DOHH2 (cell line): ENCODE measurements at regions not wholly inside any gene's neighbourhood (a gene's known extent, or its start where the extent isn't known, plus 50 kb on each side); places are given as distances from the start of the nearest gene placed in this dataset.

Experiments
- H3F3A ChIP-seq: fragments of 200-600 bp; sonication (generic), shearing (Covaris generic); 2 replicates; pipeline ENCODE4 v1.6.0; 2016; ENCODE audit warnings: antibody characterized with exemption, mild to moderate bottlenecking; ENCODE audit not compliant: control insufficient read depth, insufficient read depth
- H3K27ac ChIP-seq: fragments of 200-600 bp; sonication (generic); 2 replicates; pipeline ENCODE4 v1.5.1; 2014; ENCODE audit warnings: low read depth, mild to moderate bottlenecking, low read length, moderate library complexity
- H3K27me3 ChIP-seq: fragments of 200-600 bp; sonication (generic); 2 replicates; pipeline ENCODE4 v1.6.1; 2014; ENCODE audit warnings: mild to moderate bottlenecking, low read length, mixed read lengths; ENCODE audit not compliant: control insufficient read depth
- H3K36me3 ChIP-seq: fragments of 200-600 bp; sonication (generic); 2 replicates; pipeline ENCODE4 v1.6.1; 2014; ENCODE audit warnings: mild to moderate bottlenecking, low read length, moderate library complexity, mixed read lengths; ENCODE audit not compliant: control insufficient read depth
- H3K4me1 ChIP-seq: fragments of 200-600 bp; sonication (generic); 2 replicates; pipeline ENCODE4 v1.6.1; 2014; ENCODE audit warnings: mild to moderate bottlenecking, low read length, mixed read lengths; ENCODE audit not compliant: control insufficient read depth
- H3K4me2 ChIP-seq: fragments of 200-600 bp; sonication (generic); 2 replicates; pipeline ENCODE4 v1.6.0; 2014; ENCODE audit warnings: mild to moderate bottlenecking, low read length, moderate library complexity
- H3K4me3 ChIP-seq: fragments of 200-600 bp; sonication (generic); 2 replicates; pipeline ENCODE4 v1.5.1; 2014; ENCODE audit warnings: mild to moderate bottlenecking, low read length, mixed read lengths
- H3K79me2 ChIP-seq: fragments of 200-600 bp; sonication (generic); 2 replicates; pipeline ENCODE4 v1.6.1; 2014; ENCODE audit warnings: mild to moderate bottlenecking, low read length, mixed read lengths; ENCODE audit not compliant: control insufficient read depth
- H3K9me2 ChIP-seq: fragments of 200-600 bp; sonication (generic); replicated peaks from 2 replicates; pipeline ENCODE4 v1.6.1; 2014; ENCODE audit warnings: mild to moderate bottlenecking, low read length, mixed read lengths; ENCODE audit not compliant: control insufficient read depth
- H3K9me3 ChIP-seq: fragments of 200-600 bp; sonication (generic); 2 replicates; pipeline ENCODE4 v1.6.1; 2014; ENCODE audit warnings: antibody characterized with exemption, low read length, mixed read lengths; ENCODE audit not compliant: control insufficient read depth, insufficient read depth
- H4K20me1 ChIP-seq: fragments of 200-600 bp; sonication (generic); 2 replicates; pipeline ENCODE4 v1.6.0; 2014; ENCODE audit warnings: low read depth, mild to moderate bottlenecking, antibody characterized with exemption, low read length, moderate library complexity; ENCODE audit not compliant: control insufficient read depth, insufficient read depth
- EZH2phosphoT487 ChIP-seq: fragments of 200-600 bp; sonication (generic); IDR thresholded peaks from 2 replicates; pipeline ENCODE4 v1.6.1; 2017; ENCODE audit warnings: borderline replicate concordance, mild to moderate bottlenecking, antibody characterized with exemption, low read length, moderate library complexity, mixed read lengths
- TF ChIP-seq, protein P1 (sequence below): fragments of 200-600 bp; sonication (generic); IDR thresholded peaks from one replicate; pipeline ENCODE4 v1.5.1; 2014; ENCODE audit warnings: antibody characterized with exemption, mild to moderate bottlenecking, low read depth, low read length; ENCODE audit not compliant: poor library complexity, severe bottlenecking

DNA sequence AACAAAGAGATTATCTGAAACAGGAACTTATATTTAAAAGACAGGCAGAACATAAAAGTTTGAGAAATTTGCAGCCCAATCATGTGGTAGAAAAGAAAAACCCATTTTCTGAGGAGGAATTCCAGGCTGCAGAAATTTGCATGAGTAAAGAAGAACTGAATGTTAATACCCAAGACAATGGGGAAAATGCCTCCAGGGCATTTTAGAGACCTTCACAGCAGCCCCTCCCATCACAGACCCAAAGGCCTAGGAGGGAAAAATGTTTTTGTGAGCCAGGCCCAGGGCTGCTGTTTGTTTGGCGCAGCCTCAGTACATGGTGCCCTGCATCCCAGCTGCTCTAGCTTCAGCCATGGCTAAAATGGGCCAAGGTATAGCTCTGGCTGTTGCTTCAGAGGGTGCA lies 554.3 kb upstream of the CHRM3 start:
- Histone ChIP-seq H3K4me3 (no peak overlapping the region), H4K20me1 (no peaks in the 10 kb centered on the region), H3K79me2 (no peaks in the 10 kb centered on the region), H3K9me2 (no peaks in the 10 kb centered on the region), H3K4me2 (no peak overlapping the region), H3F3A (no peaks in the 10 kb centered on the region), H3K27ac (no peak overlapping the region), H3K36me3 (no peaks in the 10 kb centered on the region), H3K27me3 (no peaks in the 10 kb centered on the region), H3K4me1 (no peaks in the 10 kb centered on the region), H3K9me3 (no peaks in the 10 kb centered on the region)
- TF ChIP-seq, protein P1, sequence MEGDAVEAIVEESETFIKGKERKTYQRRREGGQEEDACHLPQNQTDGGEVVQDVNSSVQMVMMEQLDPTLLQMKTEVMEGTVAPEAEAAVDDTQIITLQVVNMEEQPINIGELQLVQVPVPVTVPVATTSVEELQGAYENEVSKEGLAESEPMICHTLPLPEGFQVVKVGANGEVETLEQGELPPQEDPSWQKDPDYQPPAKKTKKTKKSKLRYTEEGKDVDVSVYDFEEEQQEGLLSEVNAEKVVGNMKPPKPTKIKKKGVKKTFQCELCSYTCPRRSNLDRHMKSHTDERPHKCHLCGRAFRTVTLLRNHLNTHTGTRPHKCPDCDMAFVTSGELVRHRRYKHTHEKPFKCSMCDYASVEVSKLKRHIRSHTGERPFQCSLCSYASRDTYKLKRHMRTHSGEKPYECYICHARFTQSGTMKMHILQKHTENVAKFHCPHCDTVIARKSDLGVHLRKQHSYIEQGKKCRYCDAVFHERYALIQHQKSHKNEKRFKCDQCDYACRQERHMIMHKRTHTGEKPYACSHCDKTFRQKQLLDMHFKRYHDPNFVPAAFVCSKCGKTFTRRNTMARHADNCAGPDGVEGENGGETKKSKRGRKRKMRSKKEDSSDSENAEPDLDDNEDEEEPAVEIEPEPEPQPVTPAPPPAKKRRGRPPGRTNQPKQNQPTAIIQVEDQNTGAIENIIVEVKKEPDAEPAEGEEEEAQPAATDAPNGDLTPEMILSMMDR = no peak
- TF ChIP-seq EZH2phosphoT487 = no peak

DNA sequence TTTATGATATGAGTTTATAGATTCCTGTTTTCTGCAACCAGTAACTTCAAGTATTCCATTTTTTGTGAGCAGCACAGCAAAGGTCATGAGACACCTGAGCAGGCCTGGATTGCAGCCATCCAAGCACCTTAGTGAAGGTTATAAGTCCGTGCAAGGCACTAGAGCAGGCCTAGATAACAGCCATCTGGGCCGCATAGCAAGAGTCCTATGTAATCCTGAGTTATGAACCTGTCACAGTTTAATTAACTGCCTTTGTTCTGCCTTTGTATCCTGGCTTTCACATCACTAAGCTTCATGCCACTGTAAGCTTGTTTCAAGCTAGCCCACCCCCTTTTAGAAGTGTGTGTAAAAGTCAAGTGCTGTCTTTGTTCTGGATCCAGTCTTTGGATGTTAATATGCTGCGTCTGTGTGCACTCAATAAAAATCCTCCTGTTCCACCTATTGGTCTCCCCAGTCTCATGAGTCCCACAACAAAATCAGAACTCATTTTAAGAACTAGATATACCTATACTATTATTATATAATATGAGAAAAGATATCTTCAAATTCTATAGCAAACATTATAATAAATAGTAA lies 556.2 kb upstream of the CHRM3 start:
- Histone ChIP-seq H3K4me3 (no peak overlapping the region), H3K9me2 (no peaks in the 10 kb centered on the region), H4K20me1 (no peaks in the 10 kb centered on the region), H3K27me3 (no peaks in the 10 kb centered on the region), H3K79me2 (no peaks in the 10 kb centered on the region), H3K9me3 (no peaks in the 10 kb centered on the region), H3K27ac (no peak overlapping the region), H3K4me1 (no peaks in the 10 kb centered on the region), H3K4me2 (no peak overlapping the region), H3K36me3 (no peaks in the 10 kb centered on the region), H3F3A (no peaks in the 10 kb centered on the region)
- TF ChIP-seq, protein P1 = no peak
- TF ChIP-seq EZH2phosphoT487 = no peak

DNA sequence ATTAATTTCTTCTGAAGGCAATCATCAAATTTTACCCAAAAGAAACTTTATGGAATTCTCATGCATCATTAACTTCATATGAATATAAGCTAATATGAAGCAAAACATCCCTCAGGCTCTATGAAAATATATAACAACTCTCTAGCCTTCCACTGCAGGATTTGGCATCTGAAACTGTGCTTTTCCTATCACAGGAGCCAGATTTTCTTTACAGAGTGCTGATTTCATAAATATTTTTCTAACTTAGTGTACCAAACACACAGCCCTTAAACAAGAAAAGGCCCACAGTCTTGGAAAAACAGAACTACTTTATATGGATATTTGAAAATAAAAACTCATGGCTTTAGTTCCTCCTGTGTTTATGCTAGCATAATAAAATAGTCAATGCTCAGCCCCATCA lies 559.5 kb upstream of the CHRM3 start:
- Histone ChIP-seq H3K36me3 (no peaks in the 10 kb centered on the region), H3K27ac (no peak overlapping the region)
- TF ChIP-seq, protein P1 = no peak
- TF ChIP-seq EZH2phosphoT487 = no peak

DNA sequence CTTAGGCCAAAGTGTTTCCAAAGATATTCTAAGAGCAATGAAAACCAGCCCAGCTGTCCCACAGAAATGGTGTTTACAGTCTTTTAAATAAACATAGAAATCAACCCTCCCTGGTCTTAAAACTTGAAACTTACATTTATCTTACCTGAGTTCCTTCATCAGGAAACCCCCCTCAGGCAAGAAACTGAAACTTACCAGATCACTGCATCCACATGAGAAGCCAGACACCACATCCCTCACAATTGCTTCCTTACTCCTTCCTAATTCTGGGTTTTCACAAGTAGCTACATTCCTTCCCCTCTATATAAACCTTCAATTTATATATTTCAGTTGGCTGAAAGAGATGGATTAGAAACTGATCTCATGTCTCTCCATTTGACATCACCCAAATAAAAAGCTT lies 563.0 kb upstream of the CHRM3 start:
- no peak for TF ChIP-seq EZH2phosphoT487
- TF ChIP-seq, protein P1 = no peak
- Histone ChIP-seq H3K4me1 (no peaks in the 10 kb centered on the region), H3K4me3 (no peak overlapping the region), H3F3A (no peaks in the 10 kb centered on the region), H4K20me1 (no peaks in the 10 kb centered on the region), H3K27me3 (no peaks in the 10 kb centered on the region), H3K9me2 (no peaks in the 10 kb centered on the region), H3K79me2 (no peaks in the 10 kb centered on the region), H3K9me3 (no peaks in the 10 kb centered on the region), H3K36me3 (no peaks in the 10 kb centered on the region), H3K4me2 (no peak overlapping the region), H3K27ac (no peak overlapping the region)

More for the DNA sequence above, 559.5 kb upstream of the CHRM3 start:
- Histone ChIP-seq H3K4me2 (no peak overlapping the region), H3F3A (no peaks in the 10 kb centered on the region), H3K79me2 (no peaks in the 10 kb centered on the region), H3K4me3 (no peak overlapping the region), H3K27me3 (no peaks in the 10 kb centered on the region), H3K4me1 (no peaks in the 10 kb centered on the region), H4K20me1 (no peaks in the 10 kb centered on the region), H3K9me2 (no peaks in the 10 kb centered on the region), H3K9me3 (no peaks in the 10 kb centered on the region)
